HEK293 (cell line): ENCODE measurements at regions not wholly inside any gene's neighbourhood (a gene's known extent, or its start where the extent isn't known, plus 50 kb on each side); places are given as distances from the start of the nearest gene placed in this dataset.

Experiments
- CTCF ChIA-PET: fragments of 350-600 bp; formaldehyde crosslinking; extraction: SDS; loops from one replicate; lab custom pipeline; 2021; ENCODE audit warnings: antibody characterized with exemption; lab: Yijun Ruan, JAX
- POLR2A ChIA-PET: fragments of 300-600 bp; formaldehyde crosslinking; extraction: SDS; loops from one replicate; lab custom pipeline; 2020; ENCODE audit warnings: antibody characterized with exemption, inconsistent platforms; lab: Yijun Ruan, JAX
- H3K27ac ChIP-seq: fragments of 200-500 bp; sonication (Bioruptor generic); 2 replicates; pipeline ENCODE4 v1.5.1; 2014; ENCODE audit warnings: low read depth, low read length, control low read depth, inconsistent platforms; ENCODE audit errors: extremely low read depth
- H3K36me3 ChIP-seq, 2 experiments: fragments of 200-500 bp in 1 of 2; sonication (Bioruptor generic) in 1 of 2; 1 replicate in 1 of 2; 2 replicates in 1 of 2; pipeline ENCODE4 v1.5.1; 2014 to 2017; ENCODE audit warnings: inconsistent platforms in 2 of 2, low read length in 2 of 2; ENCODE audit not compliant: control insufficient read depth in 2 of 2, insufficient read depth in 1 of 2
- H3K4me1 ChIP-seq: fragments of 200-500 bp; sonication (Bioruptor generic); 2 replicates; pipeline ENCODE4 v1.5.1; 2014; ENCODE audit warnings: mild to moderate bottlenecking, low read length, inconsistent platforms; ENCODE audit not compliant: control insufficient read depth, insufficient read depth
- H3K4me3 ChIP-seq: 2 replicates; pipeline ENCODE4 v1.5.1; 2011; ENCODE audit warnings: low read depth, mild to moderate bottlenecking, control low read depth, low read length, moderate library complexity
- H3K9me3 ChIP-seq: fragments of 200-500 bp; sonication (Bioruptor generic); 2 replicates; pipeline ENCODE4 v1.5.1; 2014; ENCODE audit warnings: low read depth, low read length, inconsistent platforms; ENCODE audit not compliant: control insufficient read depth, insufficient read depth
- FEZF1 ChIP-seq: fragments of 450-650 bp; formaldehyde crosslinking; IDR thresholded peaks from 2 replicates; pipeline ENCODE4 v1.5.1; 2016; ENCODE audit warnings: missing biosample characterization, missing genetic modification characterization
- GFI1B ChIP-seq: fragments of 450-650 bp; formaldehyde crosslinking; IDR thresholded peaks from 2 replicates; pipeline ENCODE4 v1.5.1; 2016; ENCODE audit warnings: missing biosample characterization, missing genetic modification characterization
- GLIS1 ChIP-seq: fragments of 450-650 bp; formaldehyde crosslinking; IDR thresholded peaks from 2 replicates; pipeline ENCODE4 v1.5.1; 2016; ENCODE audit warnings: missing biosample characterization, missing genetic modification characterization
- IKZF3 ChIP-seq: fragments of 450-650 bp; IDR thresholded peaks from 2 replicates; pipeline ENCODE4 v1.5.0; 2018; ENCODE audit warnings: missing biosample characterization, mild to moderate bottlenecking, missing genetic modification characterization, moderate library complexity
- KLF1 ChIP-seq: fragments of 450-650 bp; formaldehyde crosslinking; IDR thresholded peaks from 2 replicates; pipeline ENCODE4 v1.5.1; 2016; ENCODE audit warnings: missing biosample characterization, missing genetic modification characterization
- KLF10 ChIP-seq: fragments of 450-650 bp; IDR thresholded peaks from 2 replicates; pipeline ENCODE4 v1.5.1; 2018; ENCODE audit warnings: missing biosample characterization, mild to moderate bottlenecking, missing genetic modification characterization
- MEIS1 ChIP-seq: sonication (generic); formaldehyde crosslinking; IDR thresholded peaks from 2 replicates; pipeline ENCODE4 v1.8.1; 2022; ENCODE audit warnings: missing genetic modification reagents, mild to moderate bottlenecking, borderline replicate concordance
- SP3 ChIP-seq: fragments of 450-650 bp; formaldehyde crosslinking; IDR thresholded peaks from 2 replicates; pipeline ENCODE4 v1.5.1; 2016; ENCODE audit warnings: missing biosample characterization, missing genetic modification characterization
- ZBTB1 ChIP-seq: fragments of 450-650 bp; formaldehyde crosslinking; IDR thresholded peaks from 2 replicates; pipeline ENCODE4 v1.5.1; 2016; ENCODE audit warnings: missing biosample characterization, missing genetic modification characterization
- ZBTB20 ChIP-seq: fragments of 450-650 bp; formaldehyde crosslinking; IDR thresholded peaks from 2 replicates; pipeline ENCODE4 v1.5.1; 2016; ENCODE audit warnings: missing biosample characterization, missing genetic modification characterization
- ZBTB8A ChIP-seq: fragments of 450-650 bp; formaldehyde crosslinking; IDR thresholded peaks from 2 replicates; pipeline ENCODE4 v1.5.1; 2016; ENCODE audit warnings: missing biosample characterization, missing genetic modification characterization
- ZEB2 ChIP-seq: fragments of 450-650 bp; formaldehyde crosslinking; IDR thresholded peaks from 2 replicates; pipeline ENCODE4 v1.5.1; 2016; ENCODE audit warnings: missing biosample characterization, missing genetic modification characterization
- ZNF211 ChIP-seq: fragments of 450-650 bp; formaldehyde crosslinking; IDR thresholded peaks from 2 replicates; pipeline ENCODE4 v1.5.1; 2016; ENCODE audit warnings: low read depth, missing biosample characterization, missing genetic modification characterization
- ZNF23 ChIP-seq: fragments of 450-650 bp; formaldehyde crosslinking; IDR thresholded peaks from 2 replicates; pipeline ENCODE4 v1.5.1; 2016; ENCODE audit warnings: missing biosample characterization, missing genetic modification characterization, borderline replicate concordance
- ZNF501 ChIP-seq: fragments of 450-650 bp; formaldehyde crosslinking; IDR thresholded peaks from 2 replicates; pipeline ENCODE4 v1.5.1; 2016; ENCODE audit warnings: missing biosample characterization, missing genetic modification characterization
- ZNF510 ChIP-seq: fragments of 450-650 bp; formaldehyde crosslinking; IDR thresholded peaks from 2 replicates; pipeline ENCODE4 v1.5.1; 2018; ENCODE audit warnings: mild to moderate bottlenecking, missing genetic modification characterization, missing biosample characterization; ENCODE audit not compliant: insufficient replicate concordance
- ZNF560 ChIP-seq: fragments of 450-650 bp; formaldehyde crosslinking; IDR thresholded peaks from 2 replicates; pipeline ENCODE4 v1.5.1; 2017; ENCODE audit warnings: missing biosample characterization, missing genetic modification characterization, borderline replicate concordance
- ZNF561 ChIP-seq: fragments of 450-650 bp; IDR thresholded peaks from 2 replicates; pipeline ENCODE4 v1.5.1; 2018; ENCODE audit warnings: missing biosample characterization, missing genetic modification characterization, borderline replicate concordance
- ZNF600 ChIP-seq: fragments of 450-650 bp; formaldehyde crosslinking; IDR thresholded peaks from 2 replicates; pipeline ENCODE4 v1.5.1; 2016; ENCODE audit warnings: missing biosample characterization, missing genetic modification characterization
- ZNF843 ChIP-seq: fragments of 450-650 bp; formaldehyde crosslinking; IDR thresholded peaks from 2 replicates; pipeline ENCODE4 v1.5.1; 2016; ENCODE audit warnings: missing biosample characterization, missing genetic modification characterization
- ZSCAN16 ChIP-seq: fragments of 450-650 bp; formaldehyde crosslinking; IDR thresholded peaks from 2 replicates; pipeline ENCODE4 v1.5.1; 2016; ENCODE audit warnings: missing biosample characterization, missing genetic modification characterization
- TF ChIP-seq, protein P1 (sequence below): fragments of 450-650 bp; formaldehyde crosslinking; IDR thresholded peaks from 2 replicates; pipeline ENCODE4 v1.5.1; 2017; ENCODE audit warnings: missing biosample characterization, missing genetic modification characterization
- TF ChIP-seq, protein P2 (sequence below): fragments of 450-650 bp; formaldehyde crosslinking; IDR thresholded peaks from 2 replicates; pipeline ENCODE4 v1.5.1; 2016; ENCODE audit warnings: missing biosample characterization, missing genetic modification characterization, low read depth
- TF ChIP-seq, protein P3 (sequence below): fragments of 450-650 bp; formaldehyde crosslinking; IDR thresholded peaks from 2 replicates; pipeline ENCODE4 v1.5.1; 2016; ENCODE audit warnings: missing biosample characterization, missing genetic modification characterization
- TF ChIP-seq, protein P4 (sequence below): fragments of 450-650 bp; formaldehyde crosslinking; IDR thresholded peaks from 2 replicates; pipeline ENCODE4 v1.5.1; 2016; ENCODE audit warnings: missing biosample characterization, missing genetic modification characterization
- TF ChIP-seq, protein P5 (sequence below): fragments of 450-650 bp; formaldehyde crosslinking; IDR thresholded peaks from 2 replicates; pipeline ENCODE4 v1.5.1; 2016; ENCODE audit warnings: missing biosample characterization, missing genetic modification characterization, borderline replicate concordance
- TF ChIP-seq, protein P6 (sequence below): fragments of 450-650 bp; formaldehyde crosslinking; IDR thresholded peaks from 2 replicates; pipeline ENCODE4 v1.5.1; 2016; ENCODE audit warnings: missing biosample characterization, missing genetic modification characterization

DNA sequence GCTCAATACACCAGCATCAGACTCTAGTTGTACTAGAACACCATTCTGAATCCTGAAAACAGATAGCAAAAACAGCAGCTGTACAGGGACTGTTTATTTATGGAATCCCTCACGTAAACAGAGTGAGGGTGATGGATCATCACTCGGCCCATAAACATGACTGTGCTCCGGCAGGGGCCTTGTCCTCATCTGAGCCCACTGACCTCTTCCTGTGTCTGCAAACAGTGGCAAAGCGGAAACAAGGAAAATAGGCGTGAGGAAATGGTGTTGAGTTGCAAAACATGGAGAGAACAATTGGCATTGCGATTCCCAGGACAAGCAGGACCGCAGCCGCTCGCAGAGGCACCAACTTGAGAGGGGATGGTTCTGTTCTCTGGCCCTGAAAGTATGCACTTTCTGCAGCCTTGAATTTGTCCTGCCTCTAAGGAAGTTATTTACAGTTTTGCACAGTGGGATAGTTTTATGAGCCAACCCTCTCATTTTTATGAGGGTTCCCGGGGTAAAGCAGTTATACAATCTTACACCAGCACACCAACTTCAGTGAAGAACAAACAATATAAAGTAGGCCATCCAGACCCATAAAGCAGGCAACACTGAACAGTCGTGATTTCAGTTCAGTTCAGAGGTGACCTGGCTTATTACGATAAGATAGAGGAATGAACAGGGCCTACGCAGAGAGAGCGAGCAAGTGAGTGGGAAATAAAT, 248.0 kb upstream of the FZD8 start:
- peaks cover 16% of the 10 kb centered on the region for H3K4me1 ChIP-seq
- no peaks in the 10 kb centered on the region for H3K36me3 ChIP-seq
- no peaks in the 10 kb centered on the region for H3K9me3 ChIP-seq
- POLR2A ChIA-PET = no interaction called here
- H3K27ac ChIP-seq = peak overlapping the region; percentile 38
- no peak overlapping the region for H3K4me3 ChIP-seq
- CTCF ChIA-PET = interaction anchor here (0.6 kb wide), 1 partner anchor 33 kb away, joined by 3 read pairs; no protein-coding TSS in a partner anchor
- TF ChIP-seq, protein P1, sequence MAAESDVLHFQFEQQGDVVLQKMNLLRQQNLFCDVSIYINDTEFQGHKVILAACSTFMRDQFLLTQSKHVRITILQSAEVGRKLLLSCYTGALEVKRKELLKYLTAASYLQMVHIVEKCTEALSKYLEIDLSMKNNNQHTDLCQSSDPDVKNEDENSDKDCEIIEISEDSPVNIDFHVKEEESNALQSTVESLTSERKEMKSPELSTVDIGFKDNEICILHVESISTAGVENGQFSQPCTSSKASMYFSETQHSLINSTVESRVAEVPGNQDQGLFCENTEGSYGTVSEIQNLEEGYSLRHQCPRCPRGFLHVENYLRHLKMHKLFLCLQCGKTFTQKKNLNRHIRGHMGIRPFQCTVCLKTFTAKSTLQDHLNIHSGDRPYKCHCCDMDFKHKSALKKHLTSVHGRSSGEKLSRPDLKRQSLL (tag by site-specific recombination) = no peak
- TF ChIP-seq, protein P2, sequence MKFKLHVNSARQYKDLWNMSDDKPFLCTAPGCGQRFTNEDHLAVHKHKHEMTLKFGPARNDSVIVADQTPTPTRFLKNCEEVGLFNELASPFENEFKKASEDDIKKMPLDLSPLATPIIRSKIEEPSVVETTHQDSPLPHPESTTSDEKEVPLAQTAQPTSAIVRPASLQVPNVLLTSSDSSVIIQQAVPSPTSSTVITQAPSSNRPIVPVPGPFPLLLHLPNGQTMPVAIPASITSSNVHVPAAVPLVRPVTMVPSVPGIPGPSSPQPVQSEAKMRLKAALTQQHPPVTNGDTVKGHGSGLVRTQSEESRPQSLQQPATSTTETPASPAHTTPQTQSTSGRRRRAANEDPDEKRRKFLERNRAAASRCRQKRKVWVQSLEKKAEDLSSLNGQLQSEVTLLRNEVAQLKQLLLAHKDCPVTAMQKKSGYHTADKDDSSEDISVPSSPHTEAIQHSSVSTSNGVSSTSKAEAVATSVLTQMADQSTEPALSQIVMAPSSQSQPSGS (tag by site-specific recombination) = no peak
- TF ChIP-seq, protein P3, sequence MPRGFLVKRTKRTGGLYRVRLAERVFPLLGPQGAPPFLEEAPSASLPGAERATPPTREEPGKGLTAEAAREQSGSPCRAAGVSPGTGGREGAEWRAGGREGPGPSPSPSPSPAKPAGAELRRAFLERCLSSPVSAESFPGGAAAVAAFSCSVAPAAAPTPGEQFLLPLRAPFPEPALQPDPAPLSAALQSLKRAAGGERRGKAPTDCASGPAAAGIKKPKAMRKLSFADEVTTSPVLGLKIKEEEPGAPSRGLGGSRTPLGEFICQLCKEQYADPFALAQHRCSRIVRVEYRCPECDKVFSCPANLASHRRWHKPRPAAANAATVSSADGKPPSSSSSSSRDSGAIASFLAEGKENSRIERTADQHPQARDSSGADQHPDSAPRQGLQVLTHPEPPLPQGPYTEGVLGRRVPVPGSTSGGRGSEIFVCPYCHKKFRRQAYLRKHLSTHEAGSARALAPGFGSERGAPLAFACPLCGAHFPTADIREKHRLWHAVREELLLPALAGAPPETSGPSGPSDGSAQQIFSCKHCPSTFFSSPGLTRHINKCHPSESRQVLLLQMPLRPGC (tag by site-specific recombination) = peak; percentile 44; the same call in 1 of the 2 replicates
- TF ChIP-seq ZSCAN16 (tag by site-specific recombination) (peak; percentile 60; the same call in 1 of the 2 replicates), GFI1B (tag by site-specific recombination) (peak; percentile 98), ZNF600 (peak; percentile 65), KLF10 (tag by site-specific recombination) (peak; percentile 49; the same call in 1 of the 2 replicates), ZNF501 (tag by site-specific recombination) (peak; percentile 72; the same call in 1 of the 2 replicates), ZBTB20 (tag by site-specific recombination) (peak; percentile 82), KLF1 (tag by site-specific recombination) (no peak), SP3 (tag by site-specific recombination) (no peak), MEIS1 (CRISPR knock-in tag) (no peak), IKZF3 (tag by site-specific recombination) (peak; percentile 91), ZNF843 (tag by site-specific recombination) (peak; percentile 99), ZNF211 (tag by site-specific recombination) (no peak), ZBTB1 (tag by site-specific recombination) (peak; percentile 68; the same call in 1 of the 2 replicates), ZNF561 (tag by site-specific recombination) (peak; percentile 93), ZNF23 (tag by site-specific recombination) (no peak), GLIS1 (peak; percentile 85), FEZF1 (peak; percentile 98), ZNF560 (tag by site-specific recombination) (no peak), ZEB2 (peak; percentile 65; the same call in 1 of the 2 replicates), ZNF510 (tag by site-specific recombination) (peak; percentile 76), ZBTB8A (tag by site-specific recombination) (peak; percentile 71; the same call in 1 of the 2 replicates)
- TF ChIP-seq, protein P4, sequence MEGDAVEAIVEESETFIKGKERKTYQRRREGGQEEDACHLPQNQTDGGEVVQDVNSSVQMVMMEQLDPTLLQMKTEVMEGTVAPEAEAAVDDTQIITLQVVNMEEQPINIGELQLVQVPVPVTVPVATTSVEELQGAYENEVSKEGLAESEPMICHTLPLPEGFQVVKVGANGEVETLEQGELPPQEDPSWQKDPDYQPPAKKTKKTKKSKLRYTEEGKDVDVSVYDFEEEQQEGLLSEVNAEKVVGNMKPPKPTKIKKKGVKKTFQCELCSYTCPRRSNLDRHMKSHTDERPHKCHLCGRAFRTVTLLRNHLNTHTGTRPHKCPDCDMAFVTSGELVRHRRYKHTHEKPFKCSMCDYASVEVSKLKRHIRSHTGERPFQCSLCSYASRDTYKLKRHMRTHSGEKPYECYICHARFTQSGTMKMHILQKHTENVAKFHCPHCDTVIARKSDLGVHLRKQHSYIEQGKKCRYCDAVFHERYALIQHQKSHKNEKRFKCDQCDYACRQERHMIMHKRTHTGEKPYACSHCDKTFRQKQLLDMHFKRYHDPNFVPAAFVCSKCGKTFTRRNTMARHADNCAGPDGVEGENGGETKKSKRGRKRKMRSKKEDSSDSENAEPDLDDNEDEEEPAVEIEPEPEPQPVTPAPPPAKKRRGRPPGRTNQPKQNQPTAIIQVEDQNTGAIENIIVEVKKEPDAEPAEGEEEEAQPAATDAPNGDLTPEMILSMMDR = no peak
- TF ChIP-seq, protein P5, sequence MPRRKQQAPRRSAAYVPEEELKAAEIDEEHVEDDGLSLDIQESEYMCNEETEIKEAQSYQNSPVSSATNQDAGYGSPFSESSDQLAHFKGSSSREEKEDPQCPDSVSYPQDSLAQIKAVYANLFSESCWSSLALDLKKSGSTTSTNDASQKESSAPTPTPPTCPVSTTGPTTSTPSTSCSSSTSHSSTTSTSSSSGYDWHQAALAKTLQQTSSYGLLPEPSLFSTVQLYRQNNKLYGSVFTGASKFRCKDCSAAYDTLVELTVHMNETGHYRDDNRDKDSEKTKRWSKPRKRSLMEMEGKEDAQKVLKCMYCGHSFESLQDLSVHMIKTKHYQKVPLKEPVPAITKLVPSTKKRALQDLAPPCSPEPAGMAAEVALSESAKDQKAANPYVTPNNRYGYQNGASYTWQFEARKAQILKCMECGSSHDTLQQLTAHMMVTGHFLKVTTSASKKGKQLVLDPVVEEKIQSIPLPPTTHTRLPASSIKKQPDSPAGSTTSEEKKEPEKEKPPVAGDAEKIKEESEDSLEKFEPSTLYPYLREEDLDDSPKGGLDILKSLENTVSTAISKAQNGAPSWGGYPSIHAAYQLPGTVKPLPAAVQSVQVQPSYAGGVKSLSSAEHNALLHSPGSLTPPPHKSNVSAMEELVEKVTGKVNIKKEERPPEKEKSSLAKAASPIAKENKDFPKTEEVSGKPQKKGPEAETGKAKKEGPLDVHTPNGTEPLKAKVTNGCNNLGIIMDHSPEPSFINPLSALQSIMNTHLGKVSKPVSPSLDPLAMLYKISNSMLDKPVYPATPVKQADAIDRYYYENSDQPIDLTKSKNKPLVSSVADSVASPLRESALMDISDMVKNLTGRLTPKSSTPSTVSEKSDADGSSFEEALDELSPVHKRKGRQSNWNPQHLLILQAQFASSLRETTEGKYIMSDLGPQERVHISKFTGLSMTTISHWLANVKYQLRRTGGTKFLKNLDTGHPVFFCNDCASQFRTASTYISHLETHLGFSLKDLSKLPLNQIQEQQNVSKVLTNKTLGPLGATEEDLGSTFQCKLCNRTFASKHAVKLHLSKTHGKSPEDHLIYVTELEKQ (tag by site-specific recombination) = peak; percentile 70
- TF ChIP-seq, protein P6, sequence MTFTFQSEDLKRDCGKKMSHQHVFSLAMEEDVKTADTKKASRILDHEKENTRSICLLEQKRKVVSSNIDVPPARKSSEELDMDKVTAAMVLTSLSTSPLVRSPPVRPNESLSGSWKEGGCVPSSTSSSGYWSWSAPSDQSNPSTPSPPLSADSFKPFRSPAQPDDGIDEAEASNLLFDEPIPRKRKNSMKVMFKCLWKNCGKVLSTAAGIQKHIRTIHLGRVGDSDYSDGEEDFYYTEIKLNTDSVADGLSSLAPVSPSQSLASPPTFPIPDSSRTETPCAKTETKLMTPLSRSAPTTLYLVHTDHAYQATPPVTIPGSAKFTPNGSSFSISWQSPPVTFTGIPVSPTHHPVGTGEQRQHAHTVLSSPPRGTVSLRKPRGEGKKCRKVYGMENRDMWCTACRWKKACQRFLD (tag by site-specific recombination) = no peak
